ENCODE measurements at regions not wholly inside any gene's neighbourhood (a gene's known extent, or its start where the extent isn't known, plus 50 kb on each side); places are given as distances from the start of the nearest gene placed in this dataset.

GRCh38 chr6:23145781-23146180 lies 576.4 kb downstream of the HDGFL1 start:
- no peak overlapping the region for H2AFZ ChIP-seq (ENCODE audit: low read length)
- no peaks in the 10 kb centered on the region for H3K36me3 ChIP-seq (ENCODE audit: insufficient read depth, low read length)
- no peaks in the 10 kb centered on the region for H3F3A ChIP-seq (ENCODE audit: low read depth)
- H3K4me1 ChIP-seq (ENCODE audit: insufficient read depth, low read length, poor library complexity, severe bottlenecking): no peaks in the 10 kb centered on the region
- no peak overlapping the region for H3K4me2 ChIP-seq (ENCODE audit: low read depth, low read length, poor library complexity, severe bottlenecking)
- no peak overlapping the region for H3K4me3 ChIP-seq (ENCODE audit: low read length, poor library complexity, severe bottlenecking)
- no peaks in the 10 kb centered on the region for H3K27me3 ChIP-seq (ENCODE audit: insufficient read depth, low read length, poor library complexity, severe bottlenecking)
- no peaks in the 10 kb centered on the region for H3K9me3 ChIP-seq (ENCODE audit: insufficient read depth, low read depth, low read length)
- no peaks in the 10 kb centered on the region for H3K9me2 ChIP-seq (replicated peaks; ENCODE audit: low read depth, low read length)
- no peak overlapping the region for H3K9ac ChIP-seq (ENCODE audit: low read depth, low read length, poor library complexity, severe bottlenecking)
- no peaks in the 10 kb centered on the region for H4K20me1 ChIP-seq (ENCODE audit: insufficient read depth, low read length, poor library complexity, severe bottlenecking)
- TF ChIP-seq EZH2phosphoT487 (IDR thresholded peaks at IDR 0.05; ENCODE audit: borderline replicate concordance): no peak
- TF ChIP-seq, protein P1, sequence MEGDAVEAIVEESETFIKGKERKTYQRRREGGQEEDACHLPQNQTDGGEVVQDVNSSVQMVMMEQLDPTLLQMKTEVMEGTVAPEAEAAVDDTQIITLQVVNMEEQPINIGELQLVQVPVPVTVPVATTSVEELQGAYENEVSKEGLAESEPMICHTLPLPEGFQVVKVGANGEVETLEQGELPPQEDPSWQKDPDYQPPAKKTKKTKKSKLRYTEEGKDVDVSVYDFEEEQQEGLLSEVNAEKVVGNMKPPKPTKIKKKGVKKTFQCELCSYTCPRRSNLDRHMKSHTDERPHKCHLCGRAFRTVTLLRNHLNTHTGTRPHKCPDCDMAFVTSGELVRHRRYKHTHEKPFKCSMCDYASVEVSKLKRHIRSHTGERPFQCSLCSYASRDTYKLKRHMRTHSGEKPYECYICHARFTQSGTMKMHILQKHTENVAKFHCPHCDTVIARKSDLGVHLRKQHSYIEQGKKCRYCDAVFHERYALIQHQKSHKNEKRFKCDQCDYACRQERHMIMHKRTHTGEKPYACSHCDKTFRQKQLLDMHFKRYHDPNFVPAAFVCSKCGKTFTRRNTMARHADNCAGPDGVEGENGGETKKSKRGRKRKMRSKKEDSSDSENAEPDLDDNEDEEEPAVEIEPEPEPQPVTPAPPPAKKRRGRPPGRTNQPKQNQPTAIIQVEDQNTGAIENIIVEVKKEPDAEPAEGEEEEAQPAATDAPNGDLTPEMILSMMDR (conservative IDR thresholded peaks at IDR 0.05; ENCODE audit: low read length): no peak
- H3K79me2 ChIP-seq (ENCODE audit: insufficient read depth, low read length): no peaks in the 10 kb centered on the region

- no peak overlapping the region for H3K9ac ChIP-seq (ENCODE audit: low read depth, low read length, poor library complexity, severe bottlenecking)
- no peaks in the 10 kb centered on the region for H3F3A ChIP-seq (ENCODE audit: low read depth)
- TF ChIP-seq EZH2phosphoT487 (IDR thresholded peaks at IDR 0.05; ENCODE audit: borderline replicate concordance): no peak
- TF ChIP-seq, protein P1 (conservative IDR thresholded peaks at IDR 0.05; ENCODE audit: low read length): no peak
Measured at GRCh38 chr6:23154159-23154558, 584.8 kb downstream of the HDGFL1 start.

DNA sequence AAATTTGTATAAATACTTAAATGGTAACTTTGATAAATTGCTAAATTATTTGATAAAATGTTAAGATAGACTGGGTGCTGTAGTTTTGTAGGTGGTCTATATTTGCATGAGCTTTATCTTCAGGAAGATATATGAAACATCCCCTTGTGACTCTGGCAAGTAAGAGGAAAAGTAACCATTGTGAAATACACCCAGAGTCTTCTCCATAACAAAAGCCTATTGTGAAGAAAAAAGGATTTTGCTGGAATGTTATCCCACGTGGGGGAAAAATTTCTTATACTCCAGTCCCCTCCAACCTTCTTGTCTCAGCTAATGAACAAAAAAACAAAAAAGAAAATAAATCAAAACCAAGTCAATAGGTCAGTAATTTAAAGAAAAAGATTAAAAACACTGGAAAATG lies 600.7 kb downstream of the HDGFL1 start:
- Histone ChIP-seq H3K9ac (ENCODE audit: low read depth, low read length, poor library complexity, severe bottlenecking) (no peak overlapping the region), H3K9me3 (ENCODE audit: insufficient read depth, low read depth, low read length) (no peaks in the 10 kb centered on the region), H3K4me3 (ENCODE audit: low read length, poor library complexity, severe bottlenecking) (no peak overlapping the region), H4K20me1 (ENCODE audit: insufficient read depth, low read length, poor library complexity, severe bottlenecking) (no peaks in the 10 kb centered on the region), H3F3A (ENCODE audit: low read depth) (no peaks in the 10 kb centered on the region), H3K36me3 (ENCODE audit: insufficient read depth, low read length) (no peaks in the 10 kb centered on the region), H3K9me2 (replicated peaks; ENCODE audit: low read depth, low read length) (no peaks in the 10 kb centered on the region), H3K27me3 (ENCODE audit: insufficient read depth, low read length, poor library complexity, severe bottlenecking) (no peaks in the 10 kb centered on the region), H3K79me2 (ENCODE audit: insufficient read depth, low read length) (no peaks in the 10 kb centered on the region), H3K4me2 (ENCODE audit: low read depth, low read length, poor library complexity, severe bottlenecking) (no peak overlapping the region), H3K4me1 (ENCODE audit: insufficient read depth, low read length, poor library complexity, severe bottlenecking) (peaks cover 9% of the 10 kb centered on the region), H2AFZ (ENCODE audit: low read length) (no peak overlapping the region)
- TF ChIP-seq EZH2phosphoT487 (IDR thresholded peaks at IDR 0.05; ENCODE audit: borderline replicate concordance): no peak
- TF ChIP-seq, protein P1 (conservative IDR thresholded peaks at IDR 0.05; ENCODE audit: low read length): no peak

More at GRCh38 chr6:23154159-23154558, 584.8 kb downstream of the HDGFL1 start:
- Histone ChIP-seq H3K9me2 (replicated peaks; ENCODE audit: low read depth, low read length) (no peaks in the 10 kb centered on the region), H3K36me3 (ENCODE audit: insufficient read depth, low read length) (no peaks in the 10 kb centered on the region), H3K4me1 (ENCODE audit: insufficient read depth, low read length, poor library complexity, severe bottlenecking) (no peaks in the 10 kb centered on the region), H4K20me1 (ENCODE audit: insufficient read depth, low read length, poor library complexity, severe bottlenecking) (no peaks in the 10 kb centered on the region), H3K4me2 (ENCODE audit: low read depth, low read length, poor library complexity, severe bottlenecking) (no peak overlapping the region), H3K79me2 (ENCODE audit: insufficient read depth, low read length) (no peaks in the 10 kb centered on the region), H3K4me3 (ENCODE audit: low read length, poor library complexity, severe bottlenecking) (no peak overlapping the region), H2AFZ (ENCODE audit: low read length) (no peak overlapping the region), H3K9me3 (ENCODE audit: insufficient read depth, low read depth, low read length) (no peaks in the 10 kb centered on the region), H3K27me3 (ENCODE audit: insufficient read depth, low read length, poor library complexity, severe bottlenecking) (no peaks in the 10 kb centered on the region)

Measured in Loucy (cell line).